HG03066 (cell line): ENCODE measurements at regions not wholly inside any gene's neighbourhood (a gene's known extent, or its start where the extent isn't known, plus 50 kb on each side); places are given as distances from the start of the nearest gene placed in this dataset.

Source experiments
- ATAC-seq: cut with Tn5 transposase; IDR thresholded peaks from one replicate; pipeline ENCODE4 v1.9.1; 2021; ENCODE audit warnings: low read depth; ENCODE audit not compliant: unreplicated experiment

DNA sequence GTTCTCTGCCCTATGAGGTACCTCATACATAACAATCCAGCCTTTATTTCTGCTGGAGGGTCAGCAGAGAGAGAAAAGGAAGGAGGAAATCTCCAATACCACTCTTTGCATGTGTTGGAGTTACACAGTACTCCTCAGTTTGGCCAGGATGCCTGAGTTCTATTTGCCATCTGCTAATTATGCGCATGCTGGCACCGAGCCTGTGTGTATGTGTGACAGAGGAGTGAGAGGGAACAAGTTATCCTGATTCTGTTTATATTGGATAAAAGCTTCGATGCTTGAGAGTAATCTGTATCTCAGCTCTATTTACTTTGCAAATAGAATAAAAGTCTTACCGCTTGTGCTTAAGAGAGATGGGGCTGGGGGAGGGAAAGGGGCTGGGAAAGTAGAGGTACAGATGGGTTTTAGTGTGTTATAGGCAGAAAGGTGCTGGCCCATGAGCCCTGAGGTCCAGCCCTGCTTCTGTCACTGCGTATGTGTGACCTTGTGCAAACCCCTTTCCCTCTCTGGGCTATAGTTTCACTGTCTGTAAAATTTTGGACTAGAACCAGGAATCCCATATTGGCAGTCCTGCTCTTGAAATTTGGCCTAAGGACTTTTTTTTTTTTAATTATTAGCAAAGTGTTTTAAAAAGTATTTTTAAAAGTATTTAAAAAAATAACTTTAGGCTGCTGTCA is 54.5 kb upstream of the PLXNA2 start:
- ATAC-seq = no peak

GRCh38 chr1:208300084-208300770 is 56.0 kb upstream of the PLXNA2 start:
- no peak for ATAC-seq

- ATAC-seq = no peak
Measured at GRCh38 chr1:208302699-208303238, 58.6 kb upstream of the PLXNA2 start.

DNA sequence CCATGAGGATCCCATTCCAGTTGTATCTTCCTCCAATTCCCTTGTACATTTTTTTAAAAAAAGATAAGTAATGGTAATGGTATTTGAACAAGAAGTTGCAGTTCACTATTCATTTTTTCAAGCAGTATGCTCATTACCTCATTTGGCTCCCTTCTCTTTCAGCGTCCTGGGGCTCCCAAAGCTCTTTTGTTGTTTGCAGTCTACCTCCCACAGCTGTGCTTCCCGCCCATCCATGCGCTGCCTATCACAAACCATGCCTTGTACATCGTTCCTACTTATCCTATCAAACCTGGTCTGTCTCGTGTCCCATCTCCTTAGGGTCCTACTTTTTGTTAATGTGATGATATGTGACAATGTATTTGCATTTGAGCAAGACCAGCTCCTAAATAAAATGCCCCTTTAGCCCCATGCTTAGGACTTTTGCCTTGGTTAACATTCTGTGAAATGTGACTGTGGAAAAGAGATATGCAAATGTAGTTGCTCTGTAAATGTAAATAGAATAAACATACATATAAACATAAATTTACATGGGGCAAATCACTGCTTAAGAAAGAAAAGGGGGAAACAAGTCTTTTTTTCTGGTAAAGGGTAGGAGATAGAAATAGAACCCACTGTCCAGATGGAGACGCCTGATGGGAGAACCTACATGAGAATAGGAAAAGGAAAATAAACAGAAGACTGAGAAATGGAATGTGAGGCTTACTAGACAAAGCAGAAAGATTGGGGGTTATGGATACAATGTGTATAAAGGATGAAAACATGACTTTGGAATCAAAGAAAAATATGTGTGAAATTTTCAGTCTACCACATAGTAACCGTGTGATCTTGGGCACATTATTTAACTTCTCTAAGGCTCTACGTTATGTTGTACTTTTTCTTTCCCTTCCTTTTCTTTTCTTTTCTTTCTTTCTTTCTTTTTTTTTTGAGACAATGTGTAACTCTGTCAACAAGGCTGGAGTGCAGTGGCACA is 59.8 kb upstream of the PLXNA2 start:
- ATAC-seq = no peak

GRCh38 chr1:208308221-208308620 is 64.0 kb upstream of the PLXNA2 start:
- ATAC-seq = no peak

- ATAC-seq = no peak
Measured at GRCh38 chr1:208309771-208310170, 65.6 kb upstream of the PLXNA2 start.

DNA sequence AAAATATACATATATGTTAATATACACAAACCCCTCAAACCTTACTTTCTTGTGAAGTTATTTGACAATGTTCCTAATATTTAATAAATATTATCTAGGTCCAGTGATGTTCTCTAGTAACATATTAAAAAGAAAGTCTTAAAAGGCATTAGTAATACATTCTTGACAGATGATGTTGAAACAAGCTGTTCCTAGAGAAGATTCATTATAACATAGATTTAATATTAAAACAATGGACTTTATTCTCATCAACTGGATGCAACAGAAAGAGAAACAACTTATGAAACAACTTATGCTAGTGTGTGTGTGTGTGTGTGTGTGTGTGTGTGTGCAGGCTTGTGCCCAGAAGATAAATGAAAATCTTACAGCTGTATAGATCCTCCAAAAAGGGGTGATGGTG is 68.5 kb upstream of the PLXNA2 start:
- no peak for ATAC-seq

DNA sequence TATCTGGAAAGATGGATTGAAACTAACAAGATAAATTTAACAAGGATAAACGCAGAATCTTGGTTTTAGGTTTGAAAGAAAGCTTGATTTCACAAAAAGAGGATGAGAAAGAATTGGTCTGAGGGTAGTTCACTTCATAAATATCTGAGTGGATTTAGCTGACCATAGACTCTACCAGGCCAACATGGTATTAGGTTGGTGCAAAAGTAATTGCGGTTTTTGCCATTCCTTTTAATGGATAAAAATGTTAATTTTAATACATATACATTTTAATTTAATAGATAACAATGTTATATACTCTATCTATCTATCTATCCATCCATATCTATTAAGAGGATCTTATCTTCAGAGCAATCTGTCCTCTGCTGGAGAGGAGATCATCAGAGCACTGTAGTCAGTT is 70.2 kb upstream of the PLXNA2 start:
- ATAC-seq = no peak

DNA sequence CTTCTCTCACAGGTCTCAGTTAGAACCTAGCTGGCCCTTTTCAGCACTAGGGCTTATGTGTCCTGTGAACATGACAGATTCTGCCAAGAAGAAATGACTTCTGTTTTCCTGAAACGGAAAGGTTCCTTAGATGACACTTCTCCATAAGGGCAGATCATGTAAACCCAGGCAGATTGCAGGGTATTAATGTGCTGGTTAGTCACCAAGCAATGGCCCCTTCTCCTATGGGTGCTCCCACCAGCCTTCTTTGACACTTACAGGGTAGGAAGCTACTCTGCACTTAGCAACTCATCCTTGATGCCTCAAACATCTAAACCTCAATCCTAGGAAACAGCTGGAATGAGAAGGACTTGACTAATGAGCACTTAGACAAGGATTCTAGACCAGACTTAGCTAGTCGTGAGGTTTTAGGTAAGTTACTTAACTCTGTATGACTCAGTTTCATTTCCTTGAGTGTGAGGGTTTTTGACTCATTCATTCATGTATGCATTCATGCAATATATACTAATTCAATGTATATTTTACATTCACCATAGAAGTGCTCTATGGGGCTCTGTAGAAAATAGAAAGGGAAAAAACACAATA is 74.1 kb upstream of the PLXNA2 start:
- no peak for ATAC-seq

GRCh38 chr1:208324005-208324404 is 79.8 kb upstream of the PLXNA2 start:
- ATAC-seq = no peak

DNA sequence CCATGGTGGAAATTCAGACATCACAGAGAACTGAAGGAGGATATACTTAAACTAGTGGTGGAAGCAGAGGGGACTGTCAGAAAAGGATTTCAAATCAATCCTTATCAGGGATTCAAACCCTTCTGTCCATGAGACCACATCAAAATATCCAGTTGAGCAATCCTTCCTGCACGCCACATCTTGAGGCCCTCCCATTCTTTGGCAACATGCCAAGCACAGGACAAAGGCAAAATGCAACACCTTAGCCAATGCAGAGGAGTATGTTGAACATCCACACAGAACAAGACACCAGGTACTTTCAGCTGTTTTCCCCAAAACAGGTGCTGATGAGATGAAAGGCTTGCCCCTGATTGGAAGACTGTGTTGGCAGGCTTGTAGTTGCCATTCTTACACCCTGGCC is 81.8 kb upstream of the PLXNA2 start:
- no peak for ATAC-seq

- ATAC-seq = no peak
Measured at GRCh38 chr1:208329300-208329699, 85.1 kb upstream of the PLXNA2 start.

DNA sequence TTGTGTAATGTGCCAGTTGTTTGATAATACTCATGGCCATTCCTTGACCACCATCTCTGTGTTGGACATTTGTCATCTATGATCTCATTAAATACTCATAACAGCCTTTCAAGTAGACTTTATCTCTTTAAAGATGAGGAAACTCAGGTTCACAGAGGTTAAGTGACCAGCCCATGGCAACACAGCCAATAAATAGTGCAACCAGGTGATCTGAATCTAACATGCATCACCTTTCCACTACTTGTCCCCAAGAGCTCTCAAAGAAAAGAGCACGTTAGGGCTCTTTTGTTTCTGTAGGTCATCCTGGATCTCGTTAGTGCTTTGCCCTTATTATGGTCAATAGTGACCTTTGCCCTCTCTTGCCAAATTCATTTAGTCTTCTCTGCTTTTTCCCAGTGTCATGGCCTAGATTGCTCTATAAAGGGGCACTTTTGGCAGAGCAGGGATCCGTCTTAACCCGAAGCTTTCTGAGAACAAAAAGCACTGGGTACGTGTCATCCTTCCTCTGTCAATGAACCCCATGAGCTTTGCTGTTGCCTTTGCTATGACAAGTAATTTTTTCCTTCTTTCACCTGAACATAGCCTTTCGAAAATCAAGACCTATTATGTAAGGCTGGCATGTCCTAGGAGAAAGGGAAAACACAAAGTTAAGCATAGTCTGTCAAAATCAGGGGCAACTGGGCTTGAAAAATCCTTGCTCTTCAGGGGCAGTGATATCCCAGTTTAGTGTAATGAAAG is 88.0 kb upstream of the PLXNA2 start:
- no peak for ATAC-seq

DNA sequence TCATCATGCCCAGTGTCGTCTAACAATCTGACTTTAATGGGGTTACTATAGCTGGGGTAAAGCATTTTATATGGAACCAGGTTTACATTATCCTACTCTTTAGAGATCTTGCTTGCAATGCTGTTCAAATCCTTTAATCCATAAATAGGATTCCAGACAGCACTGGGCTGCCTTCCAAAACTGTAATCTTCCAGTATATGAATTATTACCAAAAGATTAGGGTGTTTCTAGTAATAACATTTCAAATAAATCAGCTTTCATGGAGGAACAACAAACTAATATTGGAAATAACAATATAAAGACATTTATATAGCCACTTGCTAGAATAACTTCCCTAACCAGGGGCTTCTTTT is 88.6 kb upstream of the PLXNA2 start:
- ATAC-seq = no peak

DNA sequence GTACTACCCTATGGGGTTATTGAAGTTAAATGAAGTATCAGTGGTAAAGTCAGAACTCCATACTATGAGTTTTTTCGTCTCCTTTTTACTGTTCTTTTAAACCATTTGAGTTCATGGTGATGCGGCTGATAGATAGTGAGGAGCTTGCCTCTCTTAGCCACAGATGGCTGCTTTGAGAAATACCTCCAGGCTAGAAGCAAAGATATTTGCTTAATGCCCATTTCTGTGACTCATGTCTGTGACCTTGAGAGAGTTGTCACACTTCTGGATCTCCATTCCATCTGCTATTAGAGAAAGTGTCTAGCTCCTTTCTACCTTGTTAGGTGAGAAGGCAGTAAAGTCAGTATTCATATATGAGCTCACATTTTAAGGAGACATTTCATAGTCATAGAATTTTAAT is 89.5 kb upstream of the PLXNA2 start:
- no peak for ATAC-seq

GRCh38 chr1:208335371-208336136 is 91.4 kb upstream of the PLXNA2 start:
- ATAC-seq = no peak

DNA sequence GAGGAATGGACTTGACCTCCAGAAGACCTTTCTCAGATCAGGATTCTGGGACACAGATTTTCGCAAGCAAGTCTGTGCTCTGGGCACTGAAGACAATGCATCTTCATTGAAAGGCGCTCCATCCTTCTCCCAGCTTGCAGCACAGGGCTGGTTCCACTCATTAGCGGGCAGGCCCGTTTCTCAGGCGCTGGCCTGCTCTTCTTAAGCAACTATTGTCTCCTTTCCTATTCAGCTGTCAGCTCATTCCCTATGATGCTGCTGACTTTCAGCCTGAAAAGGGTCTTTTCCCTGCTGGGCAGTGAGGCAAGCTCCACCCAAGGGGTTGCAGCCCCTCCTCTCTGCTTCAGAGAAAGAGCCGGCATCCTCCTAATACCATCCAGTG is 91.9 kb upstream of the PLXNA2 start:
- ATAC-seq = no peak

- no peak for ATAC-seq
Measured at GRCh38 chr1:208339911-208340310, 95.7 kb upstream of the PLXNA2 start.

- no peak for ATAC-seq
Measured at GRCh38 chr1:208343226-208343625, 99.0 kb upstream of the PLXNA2 start.
